GM12872 (cell line): ENCODE measurements at regions not wholly inside any gene's neighbourhood (a gene's known extent, or its start where the extent isn't known, plus 50 kb on each side); places are given as distances from the start of the nearest gene placed in this dataset.

Experiments
- CTCF ChIP-seq: IDR thresholded peaks from 3 replicates; pipeline ENCODE4 v1.5.1; 2011; ENCODE audit warnings: low read depth, mild to moderate bottlenecking, low read length, moderate library complexity; ENCODE audit not compliant: insufficient read depth

- no peak for TF ChIP-seq CTCF
These were observed 705.4 kb upstream of the TENM4 start for GRCh38 chr11:80146232-80146631.

GRCh38 chr11:80144897-80145594, 704.2 kb upstream of the TENM4 start:
- TF ChIP-seq CTCF = no peak

GRCh38 chr11:80136991-80137390, 696.2 kb upstream of the TENM4 start:
- no peak for TF ChIP-seq CTCF

GRCh38 chr11:80129396-80129795, 688.6 kb upstream of the TENM4 start:
- TF ChIP-seq CTCF = no peak

GRCh38 chr11:80122211-80122610, 681.4 kb upstream of the TENM4 start:
- no peak for TF ChIP-seq CTCF

- TF ChIP-seq CTCF = no peak
These were observed 677.2 kb upstream of the TENM4 start for GRCh38 chr11:80118073-80118472.

GRCh38 chr11:80116796-80117195, 676.0 kb upstream of the TENM4 start:
- TF ChIP-seq CTCF = no peak
